DOHH2 (cell line): ENCODE measurements at regions not wholly inside any gene's neighbourhood (a gene's known extent, or its start where the extent isn't known, plus 50 kb on each side); places are given as distances from the start of the nearest gene placed in this dataset.
A peak's percentile ranks its signal among the peaks of the same experiment; 100 is the strongest.

Experiments used
- H3F3A ChIP-seq: fragments of 200-600 bp; sonication (generic), shearing (Covaris generic); 2 replicates; pipeline ENCODE4 v1.6.0; 2016; ENCODE audit warnings: antibody characterized with exemption, mild to moderate bottlenecking; ENCODE audit not compliant: control insufficient read depth, insufficient read depth
- H3K27ac ChIP-seq: fragments of 200-600 bp; sonication (generic); 2 replicates; pipeline ENCODE4 v1.5.1; 2014; ENCODE audit warnings: low read depth, mild to moderate bottlenecking, low read length, moderate library complexity
- H3K27me3 ChIP-seq: fragments of 200-600 bp; sonication (generic); 2 replicates; pipeline ENCODE4 v1.6.1; 2014; ENCODE audit warnings: mild to moderate bottlenecking, low read length, mixed read lengths; ENCODE audit not compliant: control insufficient read depth
- H3K36me3 ChIP-seq: fragments of 200-600 bp; sonication (generic); 2 replicates; pipeline ENCODE4 v1.6.1; 2014; ENCODE audit warnings: mild to moderate bottlenecking, low read length, moderate library complexity, mixed read lengths; ENCODE audit not compliant: control insufficient read depth
- H3K4me1 ChIP-seq: fragments of 200-600 bp; sonication (generic); 2 replicates; pipeline ENCODE4 v1.6.1; 2014; ENCODE audit warnings: mild to moderate bottlenecking, low read length, mixed read lengths; ENCODE audit not compliant: control insufficient read depth
- H3K4me2 ChIP-seq: fragments of 200-600 bp; sonication (generic); 2 replicates; pipeline ENCODE4 v1.6.0; 2014; ENCODE audit warnings: mild to moderate bottlenecking, low read length, moderate library complexity
- H3K4me3 ChIP-seq: fragments of 200-600 bp; sonication (generic); 2 replicates; pipeline ENCODE4 v1.5.1; 2014; ENCODE audit warnings: mild to moderate bottlenecking, low read length, mixed read lengths
- H3K79me2 ChIP-seq: fragments of 200-600 bp; sonication (generic); 2 replicates; pipeline ENCODE4 v1.6.1; 2014; ENCODE audit warnings: mild to moderate bottlenecking, low read length, mixed read lengths; ENCODE audit not compliant: control insufficient read depth
- H3K9me2 ChIP-seq: fragments of 200-600 bp; sonication (generic); replicated peaks from 2 replicates; pipeline ENCODE4 v1.6.1; 2014; ENCODE audit warnings: mild to moderate bottlenecking, low read length, mixed read lengths; ENCODE audit not compliant: control insufficient read depth
- H3K9me3 ChIP-seq: fragments of 200-600 bp; sonication (generic); 2 replicates; pipeline ENCODE4 v1.6.1; 2014; ENCODE audit warnings: antibody characterized with exemption, low read length, mixed read lengths; ENCODE audit not compliant: control insufficient read depth, insufficient read depth
- H4K20me1 ChIP-seq: fragments of 200-600 bp; sonication (generic); 2 replicates; pipeline ENCODE4 v1.6.0; 2014; ENCODE audit warnings: low read depth, mild to moderate bottlenecking, antibody characterized with exemption, low read length, moderate library complexity; ENCODE audit not compliant: control insufficient read depth, insufficient read depth
- CTCF ChIP-seq: fragments of 200-600 bp; sonication (generic); IDR thresholded peaks from one replicate; pipeline ENCODE4 v1.5.1; 2014; ENCODE audit warnings: antibody characterized with exemption, mild to moderate bottlenecking, low read depth, low read length; ENCODE audit not compliant: poor library complexity, severe bottlenecking
- EZH2phosphoT487 ChIP-seq: fragments of 200-600 bp; sonication (generic); IDR thresholded peaks from 2 replicates; pipeline ENCODE4 v1.6.1; 2017; ENCODE audit warnings: borderline replicate concordance, mild to moderate bottlenecking, antibody characterized with exemption, low read length, moderate library complexity, mixed read lengths

DNA sequence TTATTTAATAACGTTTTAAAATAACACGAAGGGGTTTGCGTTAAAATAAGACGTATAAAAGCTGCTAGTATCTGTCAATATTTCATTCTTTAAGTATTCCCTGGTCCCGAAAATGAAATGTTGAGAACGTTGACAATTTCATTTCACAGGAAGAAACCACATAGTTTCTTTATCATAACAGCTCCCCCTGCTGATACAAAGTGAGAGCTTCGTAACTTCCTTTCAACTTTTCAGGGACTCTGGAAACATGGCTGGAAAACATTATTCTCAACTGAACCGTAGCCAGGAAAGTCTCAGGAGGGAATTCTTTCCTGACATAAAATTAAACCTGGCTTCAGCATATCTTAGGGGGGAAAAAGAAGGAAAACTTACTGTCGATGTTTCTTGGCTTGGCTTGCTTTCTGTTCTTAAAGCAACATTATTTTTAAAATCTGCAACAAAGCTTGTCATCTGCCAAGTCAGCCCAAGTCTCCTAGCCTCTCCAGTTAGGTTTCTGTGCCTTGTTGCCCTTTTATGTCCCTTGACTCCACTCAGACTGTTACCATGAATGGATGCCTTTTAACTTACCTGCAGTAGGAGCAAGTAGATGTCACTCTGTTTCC, 122.9 kb upstream of the DAB2 start:
- Histone ChIP-seq H3K79me2 (no peaks in the 10 kb centered on the region), H3K9me2 (no peaks in the 10 kb centered on the region), H3K4me1 (no peaks in the 10 kb centered on the region), H3K27ac (no peak overlapping the region), H3K9me3 (no peaks in the 10 kb centered on the region), H3K27me3 (no peaks in the 10 kb centered on the region), H3K36me3 (no peaks in the 10 kb centered on the region), H3K4me3 (no peak overlapping the region), H4K20me1 (no peaks in the 10 kb centered on the region), H3K4me2 (no peak overlapping the region), H3F3A (no peaks in the 10 kb centered on the region)
- TF ChIP-seq EZH2phosphoT487 (no peak), CTCF (peak; percentile 65)

- Histone ChIP-seq H3K9me2 (no peaks in the 10 kb centered on the region), H4K20me1 (no peaks in the 10 kb centered on the region), H3K79me2 (no peaks in the 10 kb centered on the region), H3F3A (no peaks in the 10 kb centered on the region), H3K9me3 (no peaks in the 10 kb centered on the region), H3K4me2 (no peak overlapping the region), H3K27me3 (no peaks in the 10 kb centered on the region), H3K4me1 (no peaks in the 10 kb centered on the region), H3K4me3 (no peak overlapping the region), H3K36me3 (no peaks in the 10 kb centered on the region), H3K27ac (no peak overlapping the region)
- TF ChIP-seq EZH2phosphoT487 (no peak), CTCF (no peak)
Observed at GRCh38 chr5:39544941-39545340, 120.2 kb upstream of the DAB2 start.

- H4K20me1 ChIP-seq = no peaks in the 10 kb centered on the region
- H3K4me3 ChIP-seq = no peak overlapping the region
- no peak for TF ChIP-seq CTCF
- TF ChIP-seq EZH2phosphoT487 = no peak
- H3F3A ChIP-seq = no peaks in the 10 kb centered on the region
- H3K9me2 ChIP-seq = no peaks in the 10 kb centered on the region
- no peaks in the 10 kb centered on the region for H3K4me1 ChIP-seq
- no peak overlapping the region for H3K27ac ChIP-seq
- H3K36me3 ChIP-seq = no peaks in the 10 kb centered on the region
- no peaks in the 10 kb centered on the region for H3K27me3 ChIP-seq
- H3K9me3 ChIP-seq = no peaks in the 10 kb centered on the region
- H3K79me2 ChIP-seq = no peaks in the 10 kb centered on the region
- H3K4me2 ChIP-seq = no peak overlapping the region
Observed at GRCh38 chr5:39543335-39543734, 118.6 kb upstream of the DAB2 start.
